ENCODE measurements at regions not wholly inside any gene's neighbourhood (a gene's known extent, or its start where the extent isn't known, plus 50 kb on each side); places are given as distances from the start of the nearest gene placed in this dataset.

GRCh38 chr1:182308826-182309225, 82.8 kb downstream of the GLUL start (continued):
- TF ChIP-seq ZBTB40 (IDR thresholded peaks at IDR 0.05) (no peak), ZBTB40 (CRISPR knock-in tag; IDR thresholded peaks at IDR 0.05) (no peak)

All from K562 (cell line).